Neutrophil (primary cell): ENCODE measurements at regions not wholly inside any gene's neighbourhood (a gene's known extent, or its start where the extent isn't known, plus 50 kb on each side); places are given as distances from the start of the nearest gene placed in this dataset.
"Not testable (repeated sequence)": the region's sequence is repeated elsewhere in the genome, so short reads cannot be mapped to it uniquely, and the experiment has no call there.

Experiments used
- H3K27ac ChIP-seq: fragments of 200-600 bp; sonication (generic); 2 replicates; pipeline ENCODE4 v1.5.1; 2016; ENCODE audit warnings: mild to moderate bottlenecking, moderate library complexity
- H3K27me3 ChIP-seq: fragments of 200-600 bp; sonication (generic); 2 replicates; pipeline ENCODE4 v1.6.0; 2016; ENCODE audit warnings: mild to moderate bottlenecking
- H3K36me3 ChIP-seq: fragments of 200-600 bp; sonication (generic); 2 replicates; pipeline ENCODE4 v1.5.1; 2017
- H3K4me1 ChIP-seq, 2 experiments: fragments of 200-600 bp in 1 of 2; sonication (generic) in 1 of 2; 1 replicate in 1 of 2; 2 replicates in 1 of 2; pipeline versions ENCODE4 v1.5.1 to v1.6.1; 2013 to 2016; ENCODE audit warnings: low read depth in 1 of 2, low read length in 1 of 2, mild to moderate bottlenecking in 1 of 2, moderate library complexity in 1 of 2; ENCODE audit not compliant: control insufficient read depth in 1 of 2, insufficient read depth in 1 of 2
- H3K4me3 ChIP-seq, 2 experiments: fragments of 200-600 bp in 1 of 2; sonication (generic) in 1 of 2; 1 replicate in 1 of 2; 2 replicates in 1 of 2; pipeline ENCODE4 v1.5.1; 2013 to 2016; ENCODE audit warnings: low read depth in 1 of 2, low read length in 1 of 2, mild to moderate bottlenecking in 1 of 2, moderate library complexity in 1 of 2
- H3K9me3 ChIP-seq: fragments of 200-600 bp; sonication (generic); 2 replicates; pipeline ENCODE4 v1.5.1; 2016
- CTCF ChIP-seq: fragments of 200-600 bp; sonication (generic); IDR thresholded peaks from 2 replicates; pipeline ENCODE4 v1.5.1; 2016; ENCODE audit warnings: antibody characterized with exemption

- no peaks in the 10 kb centered on the region for H3K27me3 ChIP-seq
- TF ChIP-seq CTCF, result peak; percentile 87
- H3K27ac ChIP-seq, result no peak overlapping the region
- no peaks in the 10 kb centered on the region for H3K36me3 ChIP-seq
- no peaks in the 10 kb centered on the region for H3K4me1 ChIP-seq
- no peak overlapping the region for H3K4me3 ChIP-seq
- no peaks in the 10 kb centered on the region for H3K9me3 ChIP-seq
These were observed 579.5 kb downstream of the UQCRFS1 start for GRCh38 chr19:28633319-28634018.

GRCh38 chr19:28632371-28633080, 580.4 kb downstream of the UQCRFS1 start:
- Histone ChIP-seq H3K4me1 (no peaks in the 10 kb centered on the region), H3K27ac (no peak overlapping the region), H3K9me3 (no peaks in the 10 kb centered on the region), H3K4me3 (no peak overlapping the region), H3K27me3 (no peaks in the 10 kb centered on the region), H3K36me3 (no peaks in the 10 kb centered on the region)
- TF ChIP-seq CTCF, result no peak

- no peak overlapping the region for H3K27ac ChIP-seq
- H3K4me1 ChIP-seq, result no peaks in the 10 kb centered on the region
- H3K4me3 ChIP-seq, result no peak overlapping the region
- no peaks in the 10 kb centered on the region for H3K9me3 ChIP-seq
- H3K36me3 ChIP-seq, result no peaks in the 10 kb centered on the region
- H3K27me3 ChIP-seq, result no peaks in the 10 kb centered on the region
- no peak for TF ChIP-seq CTCF
These were observed 581.0 kb downstream of the UQCRFS1 start for GRCh38 chr19:28631961-28632360.

GRCh38 chr19:28627669-28628068, 585.3 kb downstream of the UQCRFS1 start:
- no peaks in the 10 kb centered on the region for H3K36me3 ChIP-seq
- TF ChIP-seq CTCF, result no peak
- H3K27ac ChIP-seq, result no peak overlapping the region
- H3K4me1 ChIP-seq, result no peaks in the 10 kb centered on the region
- H3K9me3 ChIP-seq, result no peaks in the 10 kb centered on the region
- no peaks in the 10 kb centered on the region for H3K27me3 ChIP-seq
- no peak overlapping the region for H3K4me3 ChIP-seq

GRCh38 chr19:28626407-28626806, 586.5 kb downstream of the UQCRFS1 start:
- H3K36me3 ChIP-seq, H3K4me1 ChIP-seq, H3K27ac ChIP-seq, H3K9me3 ChIP-seq, H3K4me3 ChIP-seq, H3K27me3 ChIP-seq: not testable (repeated sequence)

GRCh38 chr19:28619816-28620429, 593.0 kb downstream of the UQCRFS1 start:
- Histone ChIP-seq H3K27ac (no peak overlapping the region), H3K36me3 (no peaks in the 10 kb centered on the region), H3K4me1 (no peaks in the 10 kb centered on the region), H3K27me3 (no peaks in the 10 kb centered on the region), H3K4me3 (no peak overlapping the region), H3K9me3 (peaks cover 3% of the 10 kb centered on the region)
- no peak for TF ChIP-seq CTCF
